Epithelial cell of esophagus (primary cell): ENCODE measurements at regions not wholly inside any gene's neighbourhood (a gene's known extent, or its start where the extent isn't known, plus 50 kb on each side); places are given as distances from the start of the nearest gene placed in this dataset.
"Not testable (repeated sequence)": the region's sequence is repeated elsewhere in the genome, so short reads cannot be mapped to it uniquely, and the experiment has no call there.

Source experiments
- DNase-seq: peaks from one replicate; pipeline ENCODE4 v3.0.0; 2010; ENCODE audit warnings: low read depth
- H3K4me3 ChIP-seq: 2 replicates; pipeline ENCODE4 v1.5.1; 2011; ENCODE audit warnings: mild to moderate bottlenecking, low read length, control low read depth
- TF ChIP-seq, protein P1 (sequence below): IDR thresholded peaks from 2 replicates; pipeline ENCODE4 v1.5.1; 2011; ENCODE audit warnings: low read depth, mild to moderate bottlenecking, low read length, control low read depth, inconsistent platforms; ENCODE audit not compliant: insufficient read depth; ENCODE audit errors: missing control alignments

DNA sequence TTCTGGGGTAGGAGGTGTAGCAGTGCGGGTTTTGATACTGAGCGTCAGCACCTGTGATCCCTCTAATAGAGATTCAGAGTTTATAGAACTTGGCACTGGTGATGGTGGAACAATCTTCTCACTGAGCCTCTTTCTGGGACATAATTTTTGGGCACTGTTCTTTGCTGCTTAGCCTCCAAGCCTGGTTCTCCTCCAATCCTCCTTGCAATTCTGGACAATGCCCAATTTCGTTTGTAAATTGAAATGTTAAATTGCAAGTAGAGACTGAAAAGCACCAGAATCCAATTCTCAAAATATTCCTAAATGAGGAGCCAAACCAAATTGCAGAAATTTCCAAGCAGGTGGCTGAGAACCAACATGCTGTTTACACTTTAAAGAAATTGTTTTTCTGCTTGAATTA lies 149.8 kb upstream of the ABI3BP start:
- no peak for DNase-seq
- no peak overlapping the region for H3K4me3 ChIP-seq
- TF ChIP-seq, protein P1, sequence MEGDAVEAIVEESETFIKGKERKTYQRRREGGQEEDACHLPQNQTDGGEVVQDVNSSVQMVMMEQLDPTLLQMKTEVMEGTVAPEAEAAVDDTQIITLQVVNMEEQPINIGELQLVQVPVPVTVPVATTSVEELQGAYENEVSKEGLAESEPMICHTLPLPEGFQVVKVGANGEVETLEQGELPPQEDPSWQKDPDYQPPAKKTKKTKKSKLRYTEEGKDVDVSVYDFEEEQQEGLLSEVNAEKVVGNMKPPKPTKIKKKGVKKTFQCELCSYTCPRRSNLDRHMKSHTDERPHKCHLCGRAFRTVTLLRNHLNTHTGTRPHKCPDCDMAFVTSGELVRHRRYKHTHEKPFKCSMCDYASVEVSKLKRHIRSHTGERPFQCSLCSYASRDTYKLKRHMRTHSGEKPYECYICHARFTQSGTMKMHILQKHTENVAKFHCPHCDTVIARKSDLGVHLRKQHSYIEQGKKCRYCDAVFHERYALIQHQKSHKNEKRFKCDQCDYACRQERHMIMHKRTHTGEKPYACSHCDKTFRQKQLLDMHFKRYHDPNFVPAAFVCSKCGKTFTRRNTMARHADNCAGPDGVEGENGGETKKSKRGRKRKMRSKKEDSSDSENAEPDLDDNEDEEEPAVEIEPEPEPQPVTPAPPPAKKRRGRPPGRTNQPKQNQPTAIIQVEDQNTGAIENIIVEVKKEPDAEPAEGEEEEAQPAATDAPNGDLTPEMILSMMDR, result no peak

DNA sequence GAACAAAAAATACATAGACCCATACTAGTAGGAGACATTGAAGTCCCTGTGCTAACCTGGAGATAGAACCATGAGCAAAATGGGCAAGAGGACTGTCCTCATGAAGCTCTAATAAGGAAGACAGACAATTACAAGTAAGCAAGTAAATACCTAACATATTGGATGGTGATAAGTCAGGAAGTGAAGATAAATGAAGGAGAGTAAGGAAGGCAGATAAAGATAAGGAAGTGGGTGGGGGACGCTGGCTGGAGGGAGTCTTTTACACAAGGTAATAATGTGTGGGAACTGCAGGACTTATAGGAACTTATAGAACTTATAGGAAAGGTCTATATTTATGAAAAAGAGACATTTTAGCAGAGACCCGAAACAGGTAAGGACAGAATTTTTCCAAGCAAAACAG lies 148.9 kb upstream of the ABI3BP start:
- no peak for DNase-seq
- TF ChIP-seq, protein P1, result no peak
- no peak overlapping the region for H3K4me3 ChIP-seq

DNA sequence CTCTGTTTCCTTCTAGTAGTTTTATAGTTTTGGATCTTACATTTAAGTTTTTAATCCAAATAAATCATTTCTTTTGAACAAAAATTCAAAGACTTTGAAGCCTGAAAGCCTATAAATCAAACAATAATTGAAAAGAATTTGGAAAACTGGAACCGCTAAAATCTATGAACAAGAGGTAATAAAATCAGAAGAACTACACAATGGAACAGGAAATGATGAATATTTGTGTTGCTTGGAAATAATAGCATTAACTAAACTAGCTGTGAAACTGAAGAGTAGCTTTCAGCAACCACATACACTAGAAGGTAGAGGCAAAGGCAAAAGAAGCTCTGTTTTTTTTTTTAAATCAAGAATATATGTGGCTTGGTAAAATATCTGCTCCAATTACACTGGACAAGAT lies 147.9 kb upstream of the ABI3BP start:
- no peak overlapping the region for H3K4me3 ChIP-seq
- no peak for DNase-seq
- TF ChIP-seq, protein P1, result no peak

DNA sequence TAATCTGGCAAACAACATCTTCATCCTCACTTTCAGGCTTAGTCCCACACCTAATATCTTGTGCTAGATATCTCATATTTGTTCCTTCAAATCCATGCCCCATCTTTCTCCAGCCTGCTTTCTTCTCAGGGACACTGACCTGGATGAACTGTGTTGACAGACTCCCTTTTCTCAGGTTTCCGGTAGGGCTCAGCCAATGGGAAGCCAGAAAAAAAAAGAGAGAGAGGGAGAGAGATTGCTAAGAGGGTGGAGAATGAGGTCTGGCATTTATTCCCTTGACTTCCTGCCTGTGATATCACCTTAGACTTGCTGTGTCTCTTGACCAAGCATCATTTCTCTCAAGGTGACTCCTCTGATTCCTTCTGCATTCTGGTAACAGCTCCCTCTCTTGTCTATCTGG lies 145.6 kb upstream of the ABI3BP start:
- TF ChIP-seq, protein P1, result no peak
- no peak for DNase-seq
- no peak overlapping the region for H3K4me3 ChIP-seq

DNA sequence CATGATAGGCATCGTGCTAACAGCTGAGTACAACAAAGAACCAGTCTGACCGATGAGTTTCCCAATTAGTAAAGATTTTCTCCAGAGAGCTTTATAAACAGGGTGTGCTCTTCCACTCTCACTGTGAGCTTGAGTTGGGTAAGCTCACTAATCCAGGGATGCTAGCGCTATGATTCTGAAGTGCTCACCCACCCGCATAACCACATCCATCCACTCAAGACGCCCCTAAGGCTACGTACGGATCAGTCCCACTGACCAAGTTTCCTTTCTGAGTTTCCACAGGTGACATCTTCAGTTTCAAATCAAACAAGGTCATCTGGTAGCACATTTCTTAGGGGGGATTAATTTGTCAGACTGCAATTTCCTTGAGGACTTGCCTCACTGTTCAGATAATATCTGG lies 141.1 kb upstream of the ABI3BP start:
- no peak for DNase-seq
- no peak overlapping the region for H3K4me3 ChIP-seq
- TF ChIP-seq, protein P1, result no peak

DNA sequence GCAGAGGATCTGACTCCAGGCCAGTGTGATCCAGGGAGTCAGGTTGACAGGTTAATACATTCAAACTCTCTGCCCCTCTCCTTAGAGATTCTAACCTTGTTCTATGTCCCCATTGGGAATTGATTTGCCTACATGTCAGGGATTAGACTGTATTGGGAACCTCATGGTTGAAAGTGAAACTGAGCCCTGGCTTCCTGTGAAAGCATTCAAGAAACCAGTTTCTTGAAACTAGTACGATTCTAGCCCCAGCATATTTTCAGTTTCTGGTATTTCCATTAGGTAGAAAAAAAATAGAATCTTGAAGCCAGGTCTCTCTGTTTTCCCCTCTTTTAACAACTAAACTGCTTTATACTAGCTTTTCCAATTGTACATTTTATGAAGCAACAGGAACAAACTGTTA lies 140.4 kb upstream of the ABI3BP start:
- TF ChIP-seq, protein P1, result no peak
- DNase-seq, result no peak
- H3K4me3 ChIP-seq, result no peak overlapping the region

DNA sequence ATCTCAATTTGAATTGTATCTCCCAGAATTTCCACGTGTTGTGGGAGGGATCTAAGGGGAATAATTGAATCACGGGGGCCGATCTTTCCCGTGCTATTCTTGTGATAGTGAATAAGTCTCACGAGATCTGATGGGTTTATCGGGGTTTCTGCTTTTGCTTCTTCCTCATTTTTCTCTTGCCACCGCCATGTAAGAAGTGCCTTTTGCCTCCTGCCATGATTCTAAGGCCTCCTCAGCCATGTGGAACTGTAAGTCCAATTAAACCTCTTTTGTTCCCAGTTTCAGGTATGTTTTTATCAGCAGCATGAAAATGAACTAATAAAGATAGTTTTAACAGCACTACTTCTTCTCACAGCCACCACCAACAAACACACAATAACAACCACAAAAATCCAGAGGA lies 140.0 kb upstream of the ABI3BP start:
- not testable (repeated sequence) for DNase-seq, H3K4me3 ChIP-seq

DNA sequence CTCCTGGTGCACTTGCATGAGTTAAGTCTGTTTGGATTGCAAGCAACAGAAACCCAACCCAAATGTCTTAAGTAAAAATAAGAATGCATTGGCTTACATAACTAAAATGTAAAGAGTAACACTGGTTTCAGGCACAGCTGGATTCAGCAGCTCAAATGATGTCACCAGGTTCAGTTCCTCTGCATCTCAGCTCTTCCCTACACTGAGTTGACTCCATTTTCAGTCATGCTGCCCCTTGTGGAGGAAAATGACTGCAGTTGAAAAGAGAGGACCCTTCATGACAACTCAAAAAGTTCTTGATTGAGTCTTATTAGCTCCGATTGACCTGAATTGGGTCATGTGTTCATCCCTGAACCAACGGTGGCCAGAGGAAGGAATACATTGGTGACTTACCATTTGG lies 138.5 kb upstream of the ABI3BP start:
- TF ChIP-seq, protein P1, result no peak
- no peak for DNase-seq
- no peak overlapping the region for H3K4me3 ChIP-seq
